ENCODE measurements at regions not wholly inside any gene's neighbourhood (a gene's known extent, or its start where the extent isn't known, plus 50 kb on each side); places are given as distances from the start of the nearest gene placed in this dataset.

GRCh38 chr2:139495851-139496250 lies 715.7 kb upstream of the NXPH2 start:
- Histone ChIP-seq H2AFZ (ENCODE audit: low read length) (no peak overlapping the region), H3K4me3 (ENCODE audit: low read depth, low read length, poor library complexity, severe bottlenecking) (no peak overlapping the region), H3K4me1 (ENCODE audit: insufficient read depth, low read length, severe bottlenecking) (no peaks in the 10 kb centered on the region), H3K36me3 (ENCODE audit: insufficient read depth, low read length) (no peaks in the 10 kb centered on the region), H3K9ac (ENCODE audit: low read length) (no peak overlapping the region), H3K4me2 (ENCODE audit: low read length) (no peak overlapping the region), H3K9me2 (ENCODE audit: low read depth, low read length) (no peaks in the 10 kb centered on the region), H3K9me3 (ENCODE audit: low read length) (no peaks in the 10 kb centered on the region), H4K20me1 (ENCODE audit: insufficient read depth, low read length) (no peaks in the 10 kb centered on the region), H3F3A (ENCODE audit: insufficient read depth, low read length) (no peaks in the 10 kb centered on the region), H3K27me3 (ENCODE audit: insufficient read depth, low read length) (no peaks in the 10 kb centered on the region), H3K27ac (ENCODE audit: low read depth, low read length, poor library complexity, severe bottlenecking) (no peak overlapping the region), H3K79me2 (ENCODE audit: insufficient read depth, low read length) (no peaks in the 10 kb centered on the region)
- TF ChIP-seq EZH2 (IDR thresholded peaks at IDR 0.05; ENCODE audit: borderline replicate concordance, low read length) (no peak), CTCF (IDR thresholded peaks at IDR 0.05; ENCODE audit: low read length) (no peak)

GRCh38 chr2:139492131-139492680 lies 712.0 kb upstream of the NXPH2 start:
- no peaks in the 10 kb centered on the region for H3K36me3 ChIP-seq (ENCODE audit: insufficient read depth, low read length)
- no peaks in the 10 kb centered on the region for H3K9me2 ChIP-seq (ENCODE audit: low read depth, low read length)
- H3F3A ChIP-seq (ENCODE audit: insufficient read depth, low read length), result no peaks in the 10 kb centered on the region
- H3K27me3 ChIP-seq (ENCODE audit: insufficient read depth, low read length), result no peaks in the 10 kb centered on the region
- no peaks in the 10 kb centered on the region for H3K9me3 ChIP-seq (ENCODE audit: low read length)
- H3K4me1 ChIP-seq (ENCODE audit: insufficient read depth, low read length, severe bottlenecking), result no peaks in the 10 kb centered on the region
- H3K4me2 ChIP-seq (ENCODE audit: low read length), result no peak overlapping the region
- TF ChIP-seq EZH2 (IDR thresholded peaks at IDR 0.05; ENCODE audit: borderline replicate concordance, low read length) (no peak), CTCF (IDR thresholded peaks at IDR 0.05; ENCODE audit: low read length) (no peak)
- H3K9ac ChIP-seq (ENCODE audit: low read length), result no peak overlapping the region
- no peak overlapping the region for H3K4me3 ChIP-seq (ENCODE audit: low read depth, low read length, poor library complexity, severe bottlenecking)
- H3K27ac ChIP-seq (ENCODE audit: low read depth, low read length, poor library complexity, severe bottlenecking), result no peak overlapping the region
- no peak overlapping the region for H2AFZ ChIP-seq (ENCODE audit: low read length)
- no peaks in the 10 kb centered on the region for H3K79me2 ChIP-seq (ENCODE audit: insufficient read depth, low read length)
- H4K20me1 ChIP-seq (ENCODE audit: insufficient read depth, low read length), result no peaks in the 10 kb centered on the region

GRCh38 chr2:139480161-139480650 lies 700.0 kb upstream of the NXPH2 start:
- no peaks in the 10 kb centered on the region for H3K36me3 ChIP-seq (ENCODE audit: insufficient read depth, low read length)
- no peaks in the 10 kb centered on the region for H3K27me3 ChIP-seq (ENCODE audit: insufficient read depth, low read length)
- H3K4me2 ChIP-seq (ENCODE audit: low read length), result no peak overlapping the region
- no peak overlapping the region for H3K9ac ChIP-seq (ENCODE audit: low read length)
- H3K4me3 ChIP-seq (ENCODE audit: low read depth, low read length, poor library complexity, severe bottlenecking), result no peak overlapping the region
- H3K27ac ChIP-seq (ENCODE audit: low read depth, low read length, poor library complexity, severe bottlenecking), result no peak overlapping the region
- H3K9me3 ChIP-seq (ENCODE audit: low read length), result no peaks in the 10 kb centered on the region
- no peaks in the 10 kb centered on the region for H3F3A ChIP-seq (ENCODE audit: insufficient read depth, low read length)
- no peaks in the 10 kb centered on the region for H3K79me2 ChIP-seq (ENCODE audit: insufficient read depth, low read length)
- no peaks in the 10 kb centered on the region for H4K20me1 ChIP-seq (ENCODE audit: insufficient read depth, low read length)
- no peak overlapping the region for H2AFZ ChIP-seq (ENCODE audit: low read length)
- no peaks in the 10 kb centered on the region for H3K4me1 ChIP-seq (ENCODE audit: insufficient read depth, low read length, severe bottlenecking)
- no peak for TF ChIP-seq EZH2 (IDR thresholded peaks at IDR 0.05; ENCODE audit: borderline replicate concordance, low read length)
- no peak for TF ChIP-seq CTCF (IDR thresholded peaks at IDR 0.05; ENCODE audit: low read length)
- H3K9me2 ChIP-seq (ENCODE audit: low read depth, low read length), result no peaks in the 10 kb centered on the region

Data from OCI-LY1 (cell line).